HG03521 (cell line): ENCODE measurements at regions not wholly inside any gene's neighbourhood (a gene's known extent, or its start where the extent isn't known, plus 50 kb on each side); places are given as distances from the start of the nearest gene placed in this dataset.
"Not testable (repeated sequence)": the region's sequence is repeated elsewhere in the genome, so short reads cannot be mapped to it uniquely, and the experiment has no call there.

Experiments
- ATAC-seq: cut with Tn5 transposase; IDR thresholded peaks from one replicate; pipeline ENCODE4 v1.9.1; 2021; ENCODE audit warnings: mild to moderate bottlenecking, moderate library complexity; ENCODE audit not compliant: unreplicated experiment

DNA sequence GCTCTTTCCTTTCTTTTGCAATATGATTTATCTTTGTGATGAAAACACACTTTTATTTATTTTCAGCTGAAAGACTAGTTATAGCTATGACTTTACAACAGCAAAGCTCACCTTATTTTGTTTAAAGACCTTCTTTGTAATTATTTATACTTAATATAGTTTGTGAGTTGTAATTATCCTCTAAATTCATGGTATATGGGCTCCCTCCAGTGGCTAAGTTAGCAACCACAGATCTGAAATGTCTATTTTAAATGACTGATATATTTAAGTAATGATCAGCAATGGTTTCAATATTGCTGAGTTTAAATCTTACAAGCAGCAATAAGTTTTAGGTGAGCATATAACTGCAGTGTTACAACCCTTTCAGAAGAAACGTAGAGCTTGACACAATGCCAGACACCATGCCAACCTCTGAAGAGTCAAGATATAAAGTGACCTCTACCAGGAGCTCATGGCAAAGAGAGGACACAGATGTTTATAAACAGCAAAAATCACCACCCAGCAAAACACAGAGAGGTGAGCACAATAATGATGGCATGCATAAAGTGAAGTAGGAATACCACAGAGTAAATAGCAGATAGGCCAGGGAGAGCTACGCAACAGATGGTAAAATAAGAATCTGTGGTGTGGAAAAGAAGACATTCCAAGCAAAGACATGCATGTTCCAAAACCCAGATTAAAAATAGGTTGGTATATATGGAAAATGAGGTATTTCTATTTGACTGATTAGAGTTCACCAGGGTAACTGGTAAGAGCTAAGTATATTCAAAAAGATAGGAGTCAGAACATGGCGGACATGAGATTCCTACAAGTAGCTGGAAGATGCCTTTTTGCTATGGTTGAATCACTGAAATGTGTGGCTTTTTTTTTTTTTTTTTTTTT, 143.7 kb upstream of the ZNF385D start:
- ATAC-seq: no peak

DNA sequence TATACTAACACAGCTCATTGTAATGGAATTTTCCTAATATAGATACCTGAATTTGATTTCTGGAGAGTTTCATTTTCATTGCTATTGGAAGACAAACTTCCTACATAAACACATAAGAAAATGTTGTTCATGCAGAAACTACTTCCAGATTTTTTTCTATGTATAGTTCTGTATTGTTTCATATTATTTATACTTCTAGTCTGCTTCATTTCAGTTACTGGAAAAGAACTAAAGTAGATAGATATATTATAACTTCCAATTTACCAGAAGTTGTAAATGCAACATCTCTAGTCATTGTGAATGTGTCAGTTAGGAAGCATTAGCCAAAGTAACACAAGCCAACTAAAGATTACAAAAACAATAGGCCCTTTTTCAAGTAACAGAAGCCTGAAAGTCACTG, 147.3 kb upstream of the ZNF385D start:
- no peak for ATAC-seq

DNA sequence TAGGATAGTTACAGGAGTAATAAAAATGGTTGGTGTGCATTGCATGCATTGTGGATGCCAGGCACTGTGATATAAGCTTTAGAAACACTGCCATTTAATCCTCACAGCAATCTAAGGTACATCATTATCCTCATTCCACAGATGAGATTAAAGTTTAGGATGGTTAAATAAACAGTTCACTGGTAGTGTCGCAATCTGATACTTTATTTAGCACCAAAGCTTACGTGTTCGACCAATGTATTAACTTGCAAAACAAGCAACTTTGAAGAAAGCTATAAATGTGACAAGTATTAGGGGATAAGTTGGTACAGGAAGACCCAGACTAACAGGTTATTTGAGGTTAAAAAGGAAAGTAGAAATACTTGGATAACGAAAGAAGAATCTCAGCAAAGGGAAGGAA, 150.5 kb upstream of the ZNF385D start:
- ATAC-seq: no peak

DNA sequence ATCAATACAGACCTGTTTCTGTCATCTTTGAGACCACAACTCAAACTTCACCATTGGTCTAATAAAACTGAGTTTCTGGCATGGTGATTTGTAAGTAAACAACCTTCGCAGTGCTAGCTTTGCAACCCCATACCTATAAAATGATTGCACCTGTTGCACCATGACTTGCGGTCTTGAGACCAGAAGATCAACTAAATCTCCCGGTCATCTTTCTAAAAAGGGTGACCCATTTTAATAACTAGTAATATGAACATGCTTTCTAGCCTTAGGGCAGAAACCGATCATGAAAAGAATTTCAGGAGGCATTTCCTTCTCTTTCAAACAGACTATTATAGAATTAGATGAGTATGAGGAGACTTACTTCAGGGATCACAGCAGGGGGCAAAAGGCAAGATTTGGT, 151.9 kb upstream of the ZNF385D start:
- no peak for ATAC-seq

DNA sequence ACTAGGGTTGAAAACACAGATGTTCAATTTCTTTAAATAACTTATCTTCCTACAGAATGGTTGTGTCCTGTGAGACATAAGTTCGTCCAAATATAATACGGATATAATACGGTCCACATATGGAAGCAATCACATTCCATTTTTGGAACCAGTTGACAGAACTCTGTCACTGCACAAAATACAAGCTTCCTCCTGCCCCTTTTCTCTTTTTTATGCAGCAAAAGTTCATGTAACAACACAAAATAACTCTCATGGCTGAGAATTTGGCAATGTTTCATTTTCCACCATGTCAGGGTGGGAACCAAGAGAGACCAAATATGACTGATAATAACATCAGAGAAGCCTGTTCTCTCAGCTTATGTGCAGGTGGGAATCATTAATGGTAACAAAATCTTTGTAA, 158.1 kb upstream of the ZNF385D start:
- ATAC-seq: no peak

DNA sequence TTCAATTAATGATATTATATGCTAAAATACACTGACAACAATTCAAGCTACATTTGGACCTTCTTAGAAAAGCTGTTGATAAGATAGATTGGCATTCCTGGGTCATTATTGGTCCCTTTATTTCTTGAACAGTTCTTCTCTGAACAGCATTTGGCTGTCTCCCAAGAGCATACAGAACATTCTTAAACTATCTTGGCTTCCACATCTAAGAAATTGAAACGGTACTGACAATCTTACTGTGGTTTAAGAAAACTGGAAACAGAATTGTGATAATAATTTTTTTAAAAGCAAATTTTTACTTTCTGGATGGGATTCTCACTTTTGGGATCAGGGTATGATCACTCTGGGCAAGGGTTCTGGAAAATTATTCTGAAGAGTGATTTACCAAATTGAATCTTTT, 161.7 kb upstream of the ZNF385D start:
- ATAC-seq: no peak

DNA sequence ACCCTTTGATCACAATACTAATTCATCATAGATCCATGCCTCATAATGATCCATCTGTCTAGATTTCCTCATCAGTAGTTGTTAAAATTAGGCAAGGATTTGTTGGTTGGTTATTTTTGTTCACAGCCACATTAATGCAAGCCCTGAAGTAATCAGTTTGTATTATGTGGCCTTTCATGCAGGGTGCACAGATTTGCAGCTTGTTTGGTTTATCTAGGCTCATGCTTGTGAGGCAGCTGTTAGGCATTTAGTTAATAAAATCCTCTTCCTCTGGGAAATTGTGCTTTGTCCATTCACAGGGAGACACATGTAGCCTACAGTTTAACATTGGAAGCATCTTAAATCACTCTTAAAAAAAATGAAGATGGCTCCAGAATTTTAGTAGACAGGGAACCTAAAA, 162.8 kb upstream of the ZNF385D start:
- ATAC-seq: no peak

DNA sequence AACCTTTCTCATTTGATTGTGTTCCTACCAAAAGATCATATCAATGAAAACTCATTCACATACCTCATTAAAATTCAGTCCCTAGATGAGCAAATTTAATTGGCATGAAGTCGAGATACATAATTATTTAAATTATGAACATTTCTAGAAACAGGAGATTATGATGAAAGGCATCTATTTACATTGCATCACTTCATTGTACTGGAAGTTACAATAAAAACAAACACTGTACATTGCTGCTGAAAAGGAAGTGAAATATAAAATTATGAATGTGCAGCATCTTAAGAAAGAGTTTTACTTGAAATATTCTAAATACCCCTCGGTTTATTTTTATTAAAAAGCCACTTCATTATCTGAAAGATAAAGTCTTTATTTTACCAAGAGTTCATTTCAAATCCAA, 163.4 kb upstream of the ZNF385D start:
- ATAC-seq: no peak

DNA sequence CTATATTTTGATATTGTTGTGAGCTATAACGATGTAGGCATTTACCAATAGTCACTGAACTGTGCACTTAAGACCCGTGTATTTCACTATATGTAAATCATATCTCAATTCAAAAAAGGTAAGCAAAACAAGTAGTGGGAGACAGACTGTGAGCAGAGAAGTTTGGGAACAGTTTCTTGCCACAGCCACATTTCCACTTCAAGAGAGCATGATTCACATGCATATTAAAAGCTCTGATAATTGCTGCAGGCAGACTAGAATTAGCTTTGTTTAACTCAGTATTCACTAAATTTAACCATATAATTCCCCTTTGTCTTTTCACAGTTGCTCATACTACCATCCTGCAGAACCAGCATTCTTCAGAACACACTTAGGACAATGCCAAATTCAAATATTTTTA, 168.4 kb upstream of the ZNF385D start:
- no peak for ATAC-seq

DNA sequence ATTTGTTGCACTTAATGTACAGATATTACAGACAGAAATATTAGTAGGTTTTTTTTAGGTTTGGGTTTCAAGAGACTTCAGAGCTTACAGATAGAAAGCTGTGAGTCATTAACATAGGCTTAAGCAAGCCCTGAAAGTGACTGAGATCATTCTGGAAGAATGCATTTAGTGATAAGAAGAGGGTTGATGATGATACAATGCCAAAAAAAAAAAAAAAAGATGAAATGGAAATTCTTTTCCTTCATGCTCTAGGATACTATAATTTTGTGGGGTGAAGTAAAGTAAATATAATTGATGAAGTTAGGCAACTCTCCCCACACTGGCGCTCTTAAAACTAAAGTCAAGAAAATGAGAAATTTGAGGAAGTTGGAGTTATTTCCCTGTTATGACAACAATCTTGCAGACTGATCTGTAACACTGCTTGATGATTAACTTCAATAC, 169.4 kb upstream of the ZNF385D start:
- no peak for ATAC-seq

DNA sequence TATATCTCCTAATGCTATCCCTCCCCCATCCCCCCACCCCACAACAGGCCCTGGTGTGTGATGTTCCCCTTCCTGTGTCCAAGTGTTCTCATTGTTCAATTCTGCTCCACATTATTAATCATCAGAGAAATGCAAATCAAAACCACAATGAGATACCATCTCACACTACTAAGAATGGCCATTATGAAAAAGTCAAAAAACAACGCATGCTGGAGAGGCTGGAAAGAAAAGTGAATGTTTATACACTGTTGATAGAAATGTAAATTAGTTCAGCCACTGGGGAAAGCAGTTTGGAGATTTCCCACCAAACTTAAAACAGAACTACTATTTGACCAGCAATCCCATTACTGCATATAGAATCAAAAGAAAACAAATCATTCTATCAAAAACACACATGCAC, 172.1 kb upstream of the ZNF385D start:
- ATAC-seq: not testable (repeated sequence)

DNA sequence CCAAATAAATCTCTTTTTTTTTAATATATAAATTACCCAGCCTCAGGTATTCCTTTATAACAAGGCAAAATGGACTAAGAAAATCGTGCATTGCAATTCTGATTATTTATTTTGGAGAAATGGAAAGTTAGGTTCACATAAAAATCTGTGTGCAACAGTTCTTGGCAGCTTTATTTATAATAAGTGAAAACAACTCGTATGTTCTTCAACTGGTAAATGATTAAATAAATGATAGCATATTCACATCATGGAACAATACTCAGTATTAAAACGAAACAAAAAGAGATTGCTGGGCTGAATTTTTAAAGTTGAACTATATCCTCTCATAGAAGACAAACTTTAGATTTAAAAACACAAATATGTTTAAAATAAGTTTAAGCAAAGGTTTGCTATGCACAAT, 176.3 kb upstream of the ZNF385D start:
- ATAC-seq: no peak

DNA sequence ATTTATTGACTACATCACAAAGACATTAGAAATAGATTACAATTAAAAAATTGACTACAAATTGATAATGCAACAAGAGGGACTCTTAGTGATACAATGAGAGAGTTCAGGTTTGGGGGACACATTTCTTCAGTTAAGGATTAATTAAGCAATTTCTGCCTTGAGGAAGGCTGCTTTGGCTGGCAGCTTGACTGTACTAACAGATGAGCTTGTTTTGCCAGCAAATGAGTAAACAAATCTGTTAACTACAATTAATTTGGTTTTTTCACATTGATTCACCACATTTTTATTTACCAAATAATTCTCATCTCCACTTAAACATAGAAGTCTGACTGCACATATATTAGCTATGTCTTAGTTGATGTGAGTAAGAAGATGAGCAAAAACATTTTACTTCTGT, 183.6 kb upstream of the ZNF385D start:
- ATAC-seq: no peak

DNA sequence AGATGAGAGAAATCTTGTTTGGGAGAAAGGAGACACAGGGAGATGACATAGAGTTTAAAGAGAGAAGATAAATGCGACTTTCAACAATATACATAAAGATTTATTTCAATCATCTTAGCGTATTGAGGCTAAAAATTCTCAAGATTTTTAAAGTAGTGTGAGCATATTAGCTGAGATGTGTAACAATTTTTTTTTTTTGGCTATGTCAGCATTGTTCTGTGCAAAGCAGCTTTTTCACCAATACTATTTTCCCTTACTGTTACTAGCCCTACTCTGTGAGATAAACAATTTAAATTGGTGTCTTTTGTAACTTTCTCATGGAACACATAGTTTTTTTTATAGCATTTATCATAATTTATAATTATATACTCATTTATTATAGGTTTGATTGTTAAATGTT, 185.2 kb upstream of the ZNF385D start:
- no peak for ATAC-seq

DNA sequence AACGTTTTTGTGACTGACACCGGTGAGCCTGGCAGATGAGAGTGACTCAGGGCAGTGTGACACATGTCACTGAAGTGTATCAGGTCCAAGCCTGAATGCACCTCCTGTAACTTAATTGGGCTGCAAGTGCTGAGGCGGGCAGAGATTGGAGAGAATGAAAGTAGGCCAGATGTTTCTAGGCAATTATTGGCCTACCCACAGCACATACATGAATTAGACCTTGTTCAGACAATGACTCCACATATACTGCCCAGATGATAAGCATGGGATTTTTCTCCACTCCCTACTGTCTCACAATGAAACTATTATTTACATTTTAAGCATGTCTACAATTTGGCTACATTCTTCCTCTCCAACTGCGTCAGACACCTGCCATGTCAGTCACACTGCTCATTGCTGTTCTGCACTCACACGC, 187.3 kb upstream of the ZNF385D start:
- no peak for ATAC-seq

DNA sequence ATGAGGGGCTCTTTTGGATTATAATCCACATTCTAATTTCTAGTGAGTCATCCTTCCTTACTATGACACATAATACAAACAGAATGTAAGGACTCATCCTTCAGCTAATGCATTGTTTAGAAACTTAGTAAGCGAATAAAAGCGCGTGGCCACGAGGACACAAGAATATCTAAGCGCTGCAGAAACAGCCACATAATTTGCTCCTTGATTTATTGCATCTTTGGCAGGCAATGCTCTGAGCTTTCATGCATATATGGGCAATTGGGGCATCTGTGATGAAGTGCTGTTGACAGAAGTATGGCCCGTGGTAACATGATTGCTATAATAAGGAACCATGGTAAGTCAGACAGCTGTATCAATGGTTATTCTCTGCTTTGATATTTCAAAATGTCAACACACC, 191.3 kb upstream of the ZNF385D start:
- no peak for ATAC-seq

DNA sequence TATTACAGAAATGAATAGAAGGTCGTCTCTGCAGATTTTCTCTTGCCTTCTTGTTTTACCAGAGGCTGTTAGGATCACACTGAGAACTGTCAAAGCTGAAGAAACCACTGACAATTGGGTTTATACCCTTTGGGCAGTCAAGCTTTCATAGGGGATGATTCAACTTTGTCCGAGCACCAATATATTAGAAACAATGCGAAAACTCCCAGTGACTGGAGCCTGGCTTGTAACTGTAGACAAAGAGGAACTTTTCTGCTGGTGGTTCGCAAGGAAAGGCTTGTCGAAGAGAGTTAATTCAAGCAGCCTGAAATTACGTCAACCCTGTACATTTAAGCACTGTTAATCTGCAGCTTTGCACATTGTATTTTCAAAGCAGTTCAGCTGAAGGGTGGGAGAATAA, 193.2 kb upstream of the ZNF385D start:
- no peak for ATAC-seq

DNA sequence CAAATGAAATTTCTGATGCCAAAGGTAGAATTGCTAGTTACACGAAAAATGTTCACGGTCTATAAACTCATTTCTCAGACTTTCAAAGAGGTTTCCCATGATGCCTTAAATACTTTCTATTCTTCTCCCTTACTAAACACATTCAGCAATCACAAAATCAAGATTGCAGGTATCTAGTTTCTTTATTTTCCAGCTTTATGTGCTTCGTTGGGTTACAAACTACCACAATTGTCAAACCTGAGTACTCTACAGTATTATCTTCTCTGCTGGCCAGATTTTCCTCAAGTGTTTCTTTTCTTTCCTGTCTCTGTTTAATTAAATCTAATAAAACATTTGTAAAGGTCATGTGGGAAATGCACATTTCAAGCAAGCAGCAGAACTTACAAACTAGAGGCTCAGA, 201.8 kb upstream of the ZNF385D start:
- no peak for ATAC-seq

DNA sequence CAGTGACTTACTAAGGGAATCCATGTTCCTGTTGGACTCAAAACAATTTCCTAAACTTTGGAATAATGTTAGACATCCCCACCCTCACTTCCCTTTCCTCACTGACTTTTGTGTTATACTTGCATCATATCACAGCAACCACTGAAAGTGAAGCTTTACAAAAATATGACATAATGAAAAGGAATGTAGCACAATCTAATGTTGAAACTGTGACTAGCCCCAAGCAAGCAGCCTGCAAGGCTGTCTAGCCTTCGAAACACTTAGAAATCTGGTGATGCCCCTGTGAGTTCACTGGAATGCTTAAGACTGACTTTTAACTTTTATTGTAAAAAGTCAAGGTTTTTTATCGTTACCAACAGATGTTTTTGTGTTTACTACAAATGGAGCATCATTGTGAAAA, 203.7 kb upstream of the ZNF385D start:
- ATAC-seq: no peak

DNA sequence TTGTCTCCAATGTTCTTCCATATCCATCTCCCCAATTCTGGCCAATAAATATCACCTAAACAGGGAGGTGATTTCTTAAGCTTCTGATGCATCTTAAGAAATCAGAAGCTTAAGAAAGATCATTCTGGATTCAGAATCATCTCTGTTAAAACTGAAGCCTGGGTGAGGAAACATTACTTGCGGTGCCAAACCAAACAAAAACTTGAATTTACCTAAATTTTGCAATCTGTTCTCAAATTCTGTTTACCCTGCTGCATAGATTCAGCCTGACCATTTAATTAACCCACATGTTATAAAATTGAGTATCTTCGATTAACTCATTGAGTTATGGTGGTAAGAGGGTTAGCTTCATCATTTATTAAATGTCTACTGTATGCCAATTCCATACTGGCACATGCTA, 204.4 kb upstream of the ZNF385D start:
- no peak for ATAC-seq

DNA sequence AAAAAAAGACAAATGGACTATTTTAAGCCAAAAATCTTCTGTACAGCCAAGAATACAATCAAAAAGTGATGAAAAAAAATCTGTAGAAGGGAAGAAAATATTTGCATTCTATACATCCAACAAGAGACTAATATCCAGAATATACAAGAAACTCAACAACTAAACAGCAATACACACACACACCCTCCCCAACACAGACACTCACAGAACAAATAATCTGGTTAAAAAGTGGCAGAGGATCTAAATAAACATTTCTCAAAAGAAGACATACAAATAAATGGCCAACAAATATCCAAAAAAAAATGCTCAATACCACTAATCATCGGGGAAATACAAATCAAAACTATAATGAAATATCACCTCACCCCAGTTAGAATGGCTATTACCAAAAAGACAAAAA, 209.0 kb upstream of the ZNF385D start:
- ATAC-seq: no peak

DNA sequence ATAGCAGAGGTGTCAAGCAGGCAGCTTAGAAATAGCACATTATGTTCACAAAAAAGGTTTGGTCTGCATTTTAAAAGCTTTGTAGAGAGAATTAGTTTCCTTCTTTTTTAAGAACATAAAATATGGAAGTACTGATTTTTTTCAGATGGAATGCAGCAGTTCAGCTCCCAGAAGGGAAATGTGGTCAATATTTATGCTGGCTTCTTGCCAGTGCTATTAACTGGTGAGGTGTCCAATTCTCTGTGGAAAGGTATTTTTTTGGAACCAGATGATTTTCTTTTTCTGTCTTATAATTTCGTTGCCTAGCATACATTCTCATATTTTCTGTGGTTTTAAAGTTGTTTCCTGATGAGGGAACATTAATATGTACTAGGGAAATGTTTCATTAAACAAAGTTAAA, 211.4 kb upstream of the ZNF385D start:
- ATAC-seq: no peak

DNA sequence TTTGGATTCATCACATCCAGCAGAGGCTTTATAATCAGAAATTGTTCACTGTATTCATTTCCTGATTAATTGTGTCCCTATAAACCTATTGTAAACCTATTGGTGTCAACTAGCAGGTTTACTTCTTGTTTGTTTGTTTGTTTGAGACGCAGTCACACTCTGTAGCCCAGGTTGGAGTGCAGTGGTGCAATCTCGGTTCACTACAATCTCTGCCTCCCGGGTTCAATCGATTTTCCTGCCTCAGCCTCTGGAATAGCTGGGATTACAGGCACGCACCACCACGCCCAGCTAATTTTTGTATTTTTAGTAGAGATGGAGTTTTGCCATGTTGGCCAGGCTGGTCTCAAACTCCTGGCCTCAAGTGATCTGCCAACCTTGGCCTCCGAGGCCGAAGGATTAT, 215.4 kb upstream of the ZNF385D start:
- ATAC-seq: not testable (repeated sequence)
